HEK293 (cell line): ENCODE measurements at regions not wholly inside any gene's neighbourhood (a gene's known extent, or its start where the extent isn't known, plus 50 kb on each side); places are given as distances from the start of the nearest gene placed in this dataset.
A peak's percentile ranks its signal among the peaks of the same experiment; 100 is the strongest.

ENCODE experiments used
- CTCF ChIA-PET: fragments of 350-600 bp; formaldehyde crosslinking; extraction: SDS; loops from one replicate; lab custom pipeline; 2021; ENCODE audit warnings: antibody characterized with exemption; lab: Yijun Ruan, JAX
- POLR2A ChIA-PET: fragments of 300-600 bp; formaldehyde crosslinking; extraction: SDS; loops from one replicate; lab custom pipeline; 2020; ENCODE audit warnings: antibody characterized with exemption, inconsistent platforms; lab: Yijun Ruan, JAX
- H3K27ac ChIP-seq: fragments of 200-500 bp; sonication (Bioruptor generic); 2 replicates; pipeline ENCODE4 v1.5.1; 2014; ENCODE audit warnings: low read depth, low read length, control low read depth, inconsistent platforms; ENCODE audit errors: extremely low read depth
- H3K36me3 ChIP-seq, 2 experiments: fragments of 200-500 bp in 1 of 2; sonication (Bioruptor generic) in 1 of 2; 1 replicate in 1 of 2; 2 replicates in 1 of 2; pipeline ENCODE4 v1.5.1; 2014 to 2017; ENCODE audit warnings: inconsistent platforms in 2 of 2, low read length in 2 of 2; ENCODE audit not compliant: control insufficient read depth in 2 of 2, insufficient read depth in 1 of 2
- H3K4me1 ChIP-seq: fragments of 200-500 bp; sonication (Bioruptor generic); 2 replicates; pipeline ENCODE4 v1.5.1; 2014; ENCODE audit warnings: mild to moderate bottlenecking, low read length, inconsistent platforms; ENCODE audit not compliant: control insufficient read depth, insufficient read depth
- H3K4me3 ChIP-seq: 2 replicates; pipeline ENCODE4 v1.5.1; 2011; ENCODE audit warnings: low read depth, mild to moderate bottlenecking, control low read depth, low read length, moderate library complexity
- H3K9me3 ChIP-seq: fragments of 200-500 bp; sonication (Bioruptor generic); 2 replicates; pipeline ENCODE4 v1.5.1; 2014; ENCODE audit warnings: low read depth, low read length, inconsistent platforms; ENCODE audit not compliant: control insufficient read depth, insufficient read depth
- GLI2 ChIP-seq: fragments of 450-650 bp; formaldehyde crosslinking; IDR thresholded peaks from 2 replicates; pipeline ENCODE4; 2017; ENCODE audit warnings: missing biosample characterization, missing genetic modification characterization, low read depth, borderline replicate concordance
- KLF1 ChIP-seq: fragments of 450-650 bp; formaldehyde crosslinking; IDR thresholded peaks from 2 replicates; pipeline ENCODE4 v1.5.1; 2016; ENCODE audit warnings: missing biosample characterization, missing genetic modification characterization
- ZFP37 ChIP-seq: fragments of 450-650 bp; formaldehyde crosslinking; IDR thresholded peaks from 2 replicates; pipeline ENCODE4 v1.5.1; 2016; ENCODE audit warnings: missing biosample characterization, missing genetic modification characterization
- ZNF133 ChIP-seq: fragments of 450-650 bp; formaldehyde crosslinking; IDR thresholded peaks from 2 replicates; pipeline ENCODE4 v1.5.1; 2016; ENCODE audit warnings: missing biosample characterization, missing genetic modification characterization
- ZNF157 ChIP-seq: fragments of 450-650 bp; formaldehyde crosslinking; IDR thresholded peaks from 2 replicates; pipeline ENCODE4 v1.5.1; 2016; ENCODE audit warnings: missing biosample characterization, missing genetic modification characterization
- ZNF16 ChIP-seq: fragments of 450-650 bp; formaldehyde crosslinking; IDR thresholded peaks from 2 replicates; pipeline ENCODE4 v1.5.1; 2016; ENCODE audit warnings: low read depth, missing biosample characterization, missing genetic modification characterization
- ZNF175 ChIP-seq: fragments of 450-650 bp; formaldehyde crosslinking; IDR thresholded peaks from 2 replicates; pipeline ENCODE4 v1.5.1; 2016; ENCODE audit warnings: missing biosample characterization, missing genetic modification characterization
- ZNF23 ChIP-seq: fragments of 450-650 bp; formaldehyde crosslinking; IDR thresholded peaks from 2 replicates; pipeline ENCODE4 v1.5.1; 2016; ENCODE audit warnings: missing biosample characterization, missing genetic modification characterization, borderline replicate concordance
- ZNF239 ChIP-seq: fragments of 450-650 bp; formaldehyde crosslinking; IDR thresholded peaks from 2 replicates; pipeline ENCODE4 v1.5.1; 2016; ENCODE audit warnings: missing biosample characterization, missing genetic modification characterization
- ZNF266 ChIP-seq: fragments of 450-650 bp; formaldehyde crosslinking; IDR thresholded peaks from 2 replicates; pipeline ENCODE4 v1.5.1; 2016; ENCODE audit warnings: missing biosample characterization, missing genetic modification characterization, low read depth
- ZNF302 ChIP-seq: fragments of 450-650 bp; formaldehyde crosslinking; IDR thresholded peaks from 2 replicates; pipeline ENCODE4 v1.5.1; 2016; ENCODE audit warnings: missing biosample characterization, missing genetic modification characterization, low read depth
- ZNF311 ChIP-seq: fragments of 450-650 bp; formaldehyde crosslinking; IDR thresholded peaks from 2 replicates; pipeline ENCODE4 v1.5.1; 2017; ENCODE audit warnings: missing biosample characterization, missing genetic modification characterization, borderline replicate concordance
- ZNF341 ChIP-seq: fragments of 450-650 bp; formaldehyde crosslinking; IDR thresholded peaks from 2 replicates; pipeline ENCODE4; 2016; ENCODE audit warnings: low read depth, missing biosample characterization, missing genetic modification characterization
- ZNF354C ChIP-seq: fragments of 450-650 bp; formaldehyde crosslinking; IDR thresholded peaks from 2 replicates; pipeline ENCODE4 v1.5.1; 2016; ENCODE audit warnings: missing biosample characterization, missing genetic modification characterization, low read depth, borderline replicate concordance
- ZNF426 ChIP-seq: fragments of 450-650 bp; formaldehyde crosslinking; IDR thresholded peaks from 2 replicates; pipeline ENCODE4 v1.5.1; 2017; ENCODE audit warnings: missing biosample characterization, missing genetic modification characterization, mild to moderate bottlenecking, inconsistent platforms, moderate library complexity
- ZNF473 ChIP-seq: fragments of 450-650 bp; formaldehyde crosslinking; IDR thresholded peaks from 2 replicates; pipeline ENCODE4 v1.5.1; 2017; ENCODE audit warnings: missing biosample characterization, missing genetic modification characterization
- ZNF514 ChIP-seq: fragments of 450-650 bp; formaldehyde crosslinking; IDR thresholded peaks from 2 replicates; pipeline ENCODE4 v1.5.1; 2016; ENCODE audit warnings: missing biosample characterization, missing genetic modification characterization
- ZNF555 ChIP-seq: fragments of 450-650 bp; formaldehyde crosslinking; conservative IDR thresholded peaks from 2 replicates; pipeline ENCODE4 v1.5.1; 2017; ENCODE audit warnings: missing biosample characterization, mild to moderate bottlenecking, missing genetic modification characterization, inconsistent platforms
- ZNF654 ChIP-seq: fragments of 450-650 bp; formaldehyde crosslinking; IDR thresholded peaks from 2 replicates; pipeline ENCODE4 v1.5.1; 2016; ENCODE audit warnings: low read depth, missing biosample characterization, missing genetic modification characterization
- ZNF777 ChIP-seq: fragments of 450-650 bp; formaldehyde crosslinking; IDR thresholded peaks from 2 replicates; pipeline ENCODE4 v1.5.1; 2017; ENCODE audit warnings: missing biosample characterization, missing genetic modification characterization, borderline replicate concordance
- TF ChIP-seq, protein P1 (sequence below): fragments of 450-650 bp; formaldehyde crosslinking; IDR thresholded peaks from 2 replicates; pipeline ENCODE4 v1.5.1; 2016; ENCODE audit warnings: missing biosample characterization, missing genetic modification characterization
- TF ChIP-seq, protein P2 (sequence below): fragments of 450-650 bp; formaldehyde crosslinking; IDR thresholded peaks from 2 replicates; pipeline ENCODE4 v1.5.1; 2016; ENCODE audit warnings: missing biosample characterization, missing genetic modification characterization
- TF ChIP-seq, protein P3 (sequence below): fragments of 450-650 bp; formaldehyde crosslinking; IDR thresholded peaks from 2 replicates; pipeline ENCODE4 v1.5.0; 2017; ENCODE audit warnings: missing biosample characterization, missing genetic modification characterization, borderline replicate concordance

DNA sequence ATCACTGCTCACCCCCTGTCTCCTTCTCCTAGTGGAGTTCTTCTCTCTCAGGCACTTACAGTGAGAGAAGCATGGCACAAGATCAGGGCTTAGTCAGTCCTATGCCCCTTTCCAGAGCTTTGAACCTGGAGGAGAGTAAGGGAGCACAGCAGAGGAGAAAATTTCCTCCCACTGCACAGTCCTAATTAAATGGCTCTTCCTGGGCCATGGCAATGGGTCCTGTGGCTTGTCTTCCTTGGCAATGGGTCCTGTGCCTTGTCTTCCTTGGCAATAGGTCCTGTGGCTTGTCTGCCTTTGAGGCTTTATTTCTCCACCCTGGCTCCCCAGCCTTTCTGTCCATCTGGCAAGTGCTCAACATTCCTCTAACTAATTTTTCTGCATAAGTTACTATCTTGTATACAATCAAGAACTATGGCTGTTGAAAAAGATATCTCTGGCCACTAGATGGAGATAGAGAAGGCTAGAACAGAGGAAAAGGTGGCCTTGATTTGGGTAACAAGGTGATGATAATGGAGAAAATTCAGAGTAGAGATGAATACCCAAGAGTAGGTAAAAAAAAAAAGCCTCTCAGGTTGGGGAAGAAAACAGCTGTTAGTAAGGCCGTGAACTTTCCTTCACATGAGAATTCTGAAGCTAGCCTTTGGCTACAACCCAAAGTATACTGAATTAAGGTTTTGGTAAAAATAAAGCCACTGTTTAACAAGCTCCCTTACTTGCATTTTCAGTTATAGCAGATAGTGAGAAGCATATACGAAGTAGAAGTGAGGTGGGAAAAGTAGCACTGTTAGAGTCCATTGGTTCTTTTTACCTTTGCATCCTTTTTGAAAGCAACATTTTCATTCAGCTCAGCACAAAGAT lies 504.9 kb downstream of the DOK5 start:
- POLR2A ChIA-PET: no interaction called here
- Histone ChIP-seq H3K4me1 (no peaks in the 10 kb centered on the region), H3K4me3 (no peak overlapping the region), H3K36me3 (no peaks in the 10 kb centered on the region), H3K9me3 (no peaks in the 10 kb centered on the region), H3K27ac (no peak overlapping the region)
- TF ChIP-seq ZNF354C (tag by site-specific recombination) (no peak), ZNF239 (no peak), KLF1 (tag by site-specific recombination) (no peak), ZNF302 (tag by site-specific recombination) (no peak), ZNF654 (tag by site-specific recombination) (peak; percentile 32; the same call in 1 of the 2 replicates), ZNF311 (tag by site-specific recombination) (no peak), ZNF341 (tag by site-specific recombination) (no peak), GLI2 (tag by site-specific recombination) (no peak), ZNF426 (no peak)
- CTCF ChIA-PET: interaction anchor here (0.5 to 1.4 kb wide), 8 partner anchors 12 to 759 kb away, joined by 3 to 4 read pairs (median 4); no protein-coding TSS in a partner anchor

DNA sequence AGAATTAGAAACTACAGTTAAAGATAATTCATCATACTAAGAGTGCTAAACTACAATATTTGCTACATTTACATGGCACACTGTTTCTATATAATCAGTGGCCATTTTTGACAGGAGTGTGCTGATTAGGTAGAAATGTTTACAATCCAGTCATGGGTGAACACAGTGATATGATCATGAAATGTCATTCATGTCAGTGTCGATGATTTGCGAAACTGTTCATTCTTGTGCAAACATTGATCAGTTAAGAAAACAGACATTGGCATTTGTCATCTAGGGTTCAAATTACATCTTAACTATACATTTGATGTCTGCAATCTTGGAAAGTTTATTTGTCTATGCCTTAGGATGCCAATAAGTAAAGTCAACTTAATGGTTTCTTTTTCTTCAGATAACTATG lies 474.9 kb downstream of the DOK5 start:
- TF ChIP-seq ZNF473 (tag by site-specific recombination) (no peak), ZNF16 (tag by site-specific recombination) (no peak), ZFP37 (tag by site-specific recombination) (no peak), ZNF777 (tag by site-specific recombination) (no peak), ZNF555 (no peak)

DNA sequence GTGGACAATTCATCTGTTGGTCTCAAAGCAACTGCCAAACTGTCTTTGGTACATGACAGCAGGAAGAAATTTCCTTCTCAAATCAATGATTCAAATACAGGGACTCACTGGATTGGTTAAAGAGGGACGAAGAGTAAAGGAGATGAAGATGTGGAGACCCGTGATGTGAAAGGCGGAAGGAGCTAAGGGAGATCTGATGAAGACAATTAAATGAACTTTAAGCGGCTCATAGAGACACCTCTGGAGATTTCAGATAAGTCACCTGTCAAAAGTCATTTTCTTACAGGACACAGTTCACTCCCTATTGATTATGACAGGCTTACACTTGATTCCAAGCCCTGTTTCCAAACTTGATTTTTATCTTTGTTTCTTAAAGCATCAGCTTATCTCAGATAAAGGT lies 466.3 kb downstream of the DOK5 start:
- ChIA-PET POLR2A (no interaction called here), CTCF (no interaction called here)
- Histone ChIP-seq H3K4me1 (no peaks in the 10 kb centered on the region), H3K36me3 (no peaks in the 10 kb centered on the region), H3K27ac (no peak overlapping the region), H3K9me3 (no peaks in the 10 kb centered on the region), H3K4me3 (no peak overlapping the region)
- TF ChIP-seq, protein P1, sequence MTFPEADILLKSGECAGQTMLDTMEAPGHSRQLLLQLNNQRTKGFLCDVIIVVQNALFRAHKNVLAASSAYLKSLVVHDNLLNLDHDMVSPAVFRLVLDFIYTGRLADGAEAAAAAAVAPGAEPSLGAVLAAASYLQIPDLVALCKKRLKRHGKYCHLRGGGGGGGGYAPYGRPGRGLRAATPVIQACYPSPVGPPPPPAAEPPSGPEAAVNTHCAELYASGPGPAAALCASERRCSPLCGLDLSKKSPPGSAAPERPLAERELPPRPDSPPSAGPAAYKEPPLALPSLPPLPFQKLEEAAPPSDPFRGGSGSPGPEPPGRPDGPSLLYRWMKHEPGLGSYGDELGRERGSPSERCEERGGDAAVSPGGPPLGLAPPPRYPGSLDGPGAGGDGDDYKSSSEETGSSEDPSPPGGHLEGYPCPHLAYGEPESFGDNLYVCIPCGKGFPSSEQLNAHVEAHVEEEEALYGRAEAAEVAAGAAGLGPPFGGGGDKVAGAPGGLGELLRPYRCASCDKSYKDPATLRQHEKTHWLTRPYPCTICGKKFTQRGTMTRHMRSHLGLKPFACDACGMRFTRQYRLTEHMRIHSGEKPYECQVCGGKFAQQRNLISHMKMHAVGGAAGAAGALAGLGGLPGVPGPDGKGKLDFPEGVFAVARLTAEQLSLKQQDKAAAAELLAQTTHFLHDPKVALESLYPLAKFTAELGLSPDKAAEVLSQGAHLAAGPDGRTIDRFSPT (tag by site-specific recombination): no peak
- TF ChIP-seq ZNF473 (tag by site-specific recombination) (no peak), ZNF133 (tag by site-specific recombination) (no peak), ZNF175 (tag by site-specific recombination) (no peak), ZNF266 (tag by site-specific recombination) (no peak), ZNF23 (tag by site-specific recombination) (no peak), ZNF514 (tag by site-specific recombination) (no peak), ZNF157 (tag by site-specific recombination) (no peak)
- TF ChIP-seq, protein P2, sequence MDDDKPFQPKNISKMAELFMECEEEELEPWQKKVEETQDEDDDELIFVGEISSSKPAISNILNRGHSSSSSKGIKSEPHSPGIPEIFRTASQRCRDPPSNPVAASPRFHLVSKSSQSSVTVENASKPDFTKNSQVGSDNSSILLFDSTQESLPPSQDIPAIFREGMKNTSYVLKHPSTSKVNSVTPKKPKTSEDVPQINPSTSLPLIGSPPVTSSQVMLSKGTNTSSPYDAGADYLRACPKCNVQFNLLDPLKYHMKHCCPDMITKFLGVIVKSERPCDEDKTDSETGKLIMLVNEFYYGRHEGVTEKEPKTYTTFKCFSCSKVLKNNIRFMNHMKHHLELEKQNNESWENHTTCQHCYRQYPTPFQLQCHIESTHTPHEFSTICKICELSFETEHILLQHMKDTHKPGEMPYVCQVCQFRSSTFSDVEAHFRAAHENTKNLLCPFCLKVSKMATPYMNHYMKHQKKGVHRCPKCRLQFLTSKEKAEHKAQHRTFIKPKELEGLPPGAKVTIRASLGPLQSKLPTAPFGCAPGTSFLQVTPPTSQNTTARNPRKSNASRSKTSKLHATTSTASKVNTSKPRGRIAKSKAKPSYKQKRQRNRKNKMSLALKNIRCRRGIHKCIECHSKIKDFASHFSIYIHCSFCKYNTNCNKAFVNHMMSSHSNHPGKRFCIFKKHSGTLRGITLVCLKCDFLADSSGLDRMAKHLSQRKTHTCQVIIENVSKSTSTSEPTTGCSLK (tag by site-specific recombination): no peak
- TF ChIP-seq, protein P3, sequence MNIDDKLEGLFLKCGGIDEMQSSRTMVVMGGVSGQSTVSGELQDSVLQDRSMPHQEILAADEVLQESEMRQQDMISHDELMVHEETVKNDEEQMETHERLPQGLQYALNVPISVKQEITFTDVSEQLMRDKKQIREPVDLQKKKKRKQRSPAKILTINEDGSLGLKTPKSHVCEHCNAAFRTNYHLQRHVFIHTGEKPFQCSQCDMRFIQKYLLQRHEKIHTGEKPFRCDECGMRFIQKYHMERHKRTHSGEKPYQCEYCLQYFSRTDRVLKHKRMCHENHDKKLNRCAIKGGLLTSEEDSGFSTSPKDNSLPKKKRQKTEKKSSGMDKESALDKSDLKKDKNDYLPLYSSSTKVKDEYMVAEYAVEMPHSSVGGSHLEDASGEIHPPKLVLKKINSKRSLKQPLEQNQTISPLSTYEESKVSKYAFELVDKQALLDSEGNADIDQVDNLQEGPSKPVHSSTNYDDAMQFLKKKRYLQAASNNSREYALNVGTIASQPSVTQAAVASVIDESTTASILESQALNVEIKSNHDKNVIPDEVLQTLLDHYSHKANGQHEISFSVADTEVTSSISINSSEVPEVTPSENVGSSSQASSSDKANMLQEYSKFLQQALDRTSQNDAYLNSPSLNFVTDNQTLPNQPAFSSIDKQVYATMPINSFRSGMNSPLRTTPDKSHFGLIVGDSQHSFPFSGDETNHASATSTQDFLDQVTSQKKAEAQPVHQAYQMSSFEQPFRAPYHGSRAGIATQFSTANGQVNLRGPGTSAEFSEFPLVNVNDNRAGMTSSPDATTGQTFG (tag by site-specific recombination): no peak

More for the DNA sequence above, 474.9 kb downstream of the DOK5 start:
- Histone ChIP-seq H3K4me1 (no peaks in the 10 kb centered on the region), H3K4me3 (no peak overlapping the region), H3K27ac (no peak overlapping the region), H3K36me3 (no peaks in the 10 kb centered on the region), H3K9me3 (no peaks in the 10 kb centered on the region)
- ChIA-PET CTCF (no interaction called here), POLR2A (no interaction called here)
